OCI-LY7 (cell line): ENCODE measurements at regions not wholly inside any gene's neighbourhood (a gene's known extent, or its start where the extent isn't known, plus 50 kb on each side); places are given as distances from the start of the nearest gene placed in this dataset.

Source experiments
- CTCF ChIP-seq: fragments of 200-600 bp; sonication (generic); conservative IDR thresholded peaks from 2 replicates; pipeline ENCODE4 v1.5.1; 2014; ENCODE audit warnings: mild to moderate bottlenecking, antibody characterized with exemption, low read length, moderate library complexity, mixed read lengths
- EZH2phosphoT487 ChIP-seq: fragments of 200-600 bp; sonication (generic); IDR thresholded peaks from 2 replicates; pipeline ENCODE4 v1.6.1; 2018; ENCODE audit warnings: low read depth, borderline replicate concordance, mild to moderate bottlenecking, mixed run types, antibody characterized with exemption, low read length, moderate library complexity, mixed read lengths

- no peak for TF ChIP-seq CTCF
- TF ChIP-seq EZH2phosphoT487 = no peak
Measured at GRCh38 chr5:96140084-96140483, 178.4 kb upstream of the ELL2 start.
